ENCODE measurements at regions not wholly inside any gene's neighbourhood (a gene's known extent, or its start where the extent isn't known, plus 50 kb on each side); places are given as distances from the start of the nearest gene placed in this dataset.
"Not testable (repeated sequence)": the region's sequence is repeated elsewhere in the genome, so short reads cannot be mapped to it uniquely, and the experiment has no call there.

DNA sequence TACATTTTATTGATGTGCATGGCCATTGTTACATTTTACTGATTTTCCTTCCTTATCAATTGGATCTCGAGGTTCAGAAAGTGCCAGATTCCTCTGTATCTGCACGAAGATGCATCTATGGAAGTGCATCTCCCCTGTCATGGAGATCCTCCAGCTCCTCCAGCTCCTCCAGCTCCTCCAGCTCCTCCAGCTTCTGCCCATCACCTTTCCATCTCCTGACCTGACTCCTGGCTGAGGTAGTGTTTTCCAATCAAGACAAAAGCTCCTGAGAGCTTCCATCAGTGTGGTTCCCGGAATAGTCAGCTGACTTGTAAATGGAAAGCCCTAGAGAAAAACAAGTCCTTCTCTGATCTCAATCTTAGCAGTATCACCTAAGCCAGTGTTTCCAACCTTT is 90.8 kb upstream of the KLF6 start:
- ATAC-seq (ENCODE audit: low read depth) (no peak), DNase-seq (no peak)
- Mint-ChIP-seq H3K4me3 (peak overlapping the region; percentile 67), H3K27ac (peak overlapping the region; percentile 91), H3K4me1 (peaks cover 35% of the 10 kb centered on the region), H3K36me3 (no peaks in the 10 kb centered on the region), H3K27me3 (peaks cover 4% of the 10 kb centered on the region), H3K9me3 (no peaks in the 10 kb centered on the region)
- POLR2A ChIA-PET, result interaction anchor here (0.7 to 2.4 kb wide), 5 partner anchors 66 to 93 kb away, joined by 3 to 24 read pairs (median 5); partner anchors contain the start of gene KLF6

- H3K36me3 Mint-ChIP-seq, result no peaks in the 10 kb centered on the region
- POLR2A ChIA-PET, result interaction anchor here (0.7 to 2.4 kb wide), 10 partner anchors 9 to 92 kb away, joined by 3 to 24 read pairs (median 3); partner anchors contain the start of gene KLF6
- H3K9me3 Mint-ChIP-seq, result no peaks in the 10 kb centered on the region
- H3K27ac Mint-ChIP-seq, result peak overlapping the region; percentile 91
- peaks cover 35% of the 10 kb centered on the region for H3K4me1 Mint-ChIP-seq
- H3K27me3 Mint-ChIP-seq, result peaks cover under 1% of the 10 kb centered on the region
- DNase-seq, result no peak
- peak overlapping the region; percentile 67 for H3K4me3 Mint-ChIP-seq
- peak; percentile 68 for ATAC-seq (ENCODE audit: low read depth)
Measured at GRCh38 chr10:3874990-3875841, 90.2 kb upstream of the KLF6 start.

GRCh38 chr10:3874610-3874989 is 89.6 kb upstream of the KLF6 start:
- peak overlapping the region; percentile 91 for H3K27ac Mint-ChIP-seq
- ATAC-seq (ENCODE audit: low read depth); DNase-seq; H3K36me3 Mint-ChIP-seq; H3K9me3 Mint-ChIP-seq; H3K27me3 Mint-ChIP-seq: not testable (repeated sequence)
- peak overlapping the region; percentile 42 for H3K4me3 Mint-ChIP-seq
- POLR2A ChIA-PET, result interaction anchor here (0.7 to 2.4 kb wide), 8 partner anchors 8 to 89 kb away, joined by 3 to 24 read pairs (median 3); partner anchors contain the start of gene KLF6
- H3K4me1 Mint-ChIP-seq, result peaks cover 35% of the 10 kb centered on the region

GRCh38 chr10:3873728-3874461 is 88.9 kb upstream of the KLF6 start:
- DNase-seq (no peak), ATAC-seq (ENCODE audit: low read depth) (no peak)
- peaks cover 5% of the 10 kb centered on the region for H3K36me3 Mint-ChIP-seq
- H3K27ac Mint-ChIP-seq, result peak overlapping the region; percentile 28
- no peaks in the 10 kb centered on the region for H3K27me3 Mint-ChIP-seq
- H3K4me1 Mint-ChIP-seq, result peaks cover 40% of the 10 kb centered on the region
- POLR2A ChIA-PET, result interaction anchor here (1.0 to 2.4 kb wide), 3 partner anchors 74 to 89 kb away, joined by 3 to 24 read pairs (median 11); partner anchors contain the start of gene KLF6
- H3K4me3 Mint-ChIP-seq, result no peak overlapping the region
- no peaks in the 10 kb centered on the region for H3K9me3 Mint-ChIP-seq

- no peak overlapping the region for H3K4me3 Mint-ChIP-seq
- POLR2A ChIA-PET, result interaction anchor here (2.0 kb wide), 1 partner anchor 88 kb away, joined by 11 read pairs; the partner anchor contains the start of gene KLF6
- no peak overlapping the region for H3K27ac Mint-ChIP-seq
Measured at GRCh38 chr10:3872712-3873329, 87.8 kb upstream of the KLF6 start.

GRCh38 chr10:3871424-3871996 is 86.5 kb upstream of the KLF6 start:
- H3K4me3 Mint-ChIP-seq, result no peak overlapping the region
- ATAC-seq (ENCODE audit: low read depth) (no peak), DNase-seq (no peak)
- POLR2A ChIA-PET, result interaction anchor here (1.9 kb wide), 1 partner anchor 86 kb away, joined by 5 read pairs; the partner anchor contains the start of gene KLF6
- H3K9me3 Mint-ChIP-seq, result no peaks in the 10 kb centered on the region
- peaks cover 9% of the 10 kb centered on the region for H3K36me3 Mint-ChIP-seq
- no peak overlapping the region for H3K27ac Mint-ChIP-seq
- H3K27me3 Mint-ChIP-seq, result no peaks in the 10 kb centered on the region
- peaks cover 45% of the 10 kb centered on the region for H3K4me1 Mint-ChIP-seq

More at GRCh38 chr10:3872712-3873329, 87.8 kb upstream of the KLF6 start:
- no peak for ATAC-seq (ENCODE audit: low read depth)
- peaks cover 45% of the 10 kb centered on the region for H3K4me1 Mint-ChIP-seq
- no peaks in the 10 kb centered on the region for H3K27me3 Mint-ChIP-seq
- no peaks in the 10 kb centered on the region for H3K9me3 Mint-ChIP-seq
- DNase-seq, result no peak
- peaks cover 9% of the 10 kb centered on the region for H3K36me3 Mint-ChIP-seq

DNA sequence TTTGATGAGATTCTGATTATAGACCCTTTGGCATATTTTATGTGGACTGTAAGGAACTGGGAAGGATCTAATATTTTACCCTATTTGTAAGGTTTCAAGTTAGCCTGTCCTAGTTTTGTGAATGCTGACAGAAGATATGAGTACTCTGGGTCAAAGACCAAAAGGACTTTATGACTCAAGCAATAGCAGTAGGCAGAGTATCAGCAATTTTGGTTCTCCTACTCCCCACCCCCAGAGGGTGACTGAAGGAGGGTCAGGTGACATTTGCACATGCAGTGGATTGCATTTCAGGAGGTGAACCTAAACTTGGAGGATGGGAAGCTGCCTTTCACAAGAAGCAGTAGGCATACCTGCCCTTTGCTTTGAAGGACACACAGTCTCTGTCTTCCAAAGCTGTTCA is 84.0 kb upstream of the KLF6 start:
- no peak overlapping the region for H3K4me3 Mint-ChIP-seq
- H3K4me1 Mint-ChIP-seq, result peaks cover 37% of the 10 kb centered on the region
- peaks cover 10% of the 10 kb centered on the region for H3K36me3 Mint-ChIP-seq
- H3K27me3 Mint-ChIP-seq, result no peaks in the 10 kb centered on the region
- POLR2A ChIA-PET, result interaction anchor here (0.6 kb wide), 1 partner anchor 361 kb away, joined by 3 read pairs; no protein-coding TSS in a partner anchor
- DNase-seq (no peak), ATAC-seq (ENCODE audit: low read depth) (no peak)
- H3K27ac Mint-ChIP-seq, result no peak overlapping the region
- peaks cover 4% of the 10 kb centered on the region for H3K9me3 Mint-ChIP-seq

GRCh38 chr10:3868271-3868664 is 83.3 kb upstream of the KLF6 start:
- POLR2A ChIA-PET, result no interaction called here
- Mint-ChIP-seq H3K36me3 (peaks cover 11% of the 10 kb centered on the region), H3K27ac (no peak overlapping the region), H3K27me3 (no peaks in the 10 kb centered on the region), H3K4me1 (peaks cover 33% of the 10 kb centered on the region), H3K9me3 (peaks cover 4% of the 10 kb centered on the region), H3K4me3 (no peak overlapping the region)
- ATAC-seq (ENCODE audit: low read depth), result no peak
- DNase-seq, result no peak

DNA sequence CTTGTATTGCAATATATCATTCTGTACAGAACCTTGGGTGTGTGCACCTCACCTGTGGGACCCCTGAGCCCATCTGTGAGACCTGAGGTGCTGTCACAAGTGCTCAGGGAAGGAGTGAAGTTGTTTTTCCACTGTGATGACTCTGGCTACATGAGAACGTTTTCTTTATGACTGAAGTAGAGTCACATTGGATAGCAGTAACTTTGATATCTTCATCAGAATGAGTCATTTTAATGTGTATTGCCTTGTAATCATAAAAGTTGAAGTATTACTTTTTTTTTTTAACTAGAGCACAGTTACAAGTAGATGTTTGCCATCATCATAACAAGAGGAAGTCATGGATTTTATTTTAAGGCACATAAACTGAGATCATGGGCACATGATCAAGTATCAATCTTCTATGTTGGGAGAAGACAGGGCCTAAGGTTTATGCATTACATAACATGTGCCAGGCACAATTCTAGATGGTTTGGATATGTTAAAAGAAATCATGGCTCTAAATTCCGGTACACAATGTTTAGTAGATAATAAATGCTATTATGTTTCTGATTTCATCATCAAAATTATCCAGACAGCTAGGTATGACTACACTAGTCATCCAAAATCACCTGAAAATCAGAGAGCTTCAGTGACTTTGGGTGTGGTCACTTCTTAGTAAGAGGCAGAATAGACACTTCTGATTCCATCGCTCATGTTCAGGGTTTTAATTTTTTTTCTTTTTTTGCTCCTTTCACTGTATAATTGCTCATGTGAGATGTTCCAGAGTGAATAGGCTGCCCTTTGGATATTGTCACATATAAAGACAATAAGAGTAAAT is 82.7 kb upstream of the KLF6 start:
- POLR2A ChIA-PET, result interaction anchor here (1.9 kb wide), 1 partner anchor 7 kb away, joined by 8 read pairs; no protein-coding TSS in a partner anchor
- no peak for DNase-seq
- Mint-ChIP-seq H3K4me3 (no peak overlapping the region), H3K9me3 (peaks cover 4% of the 10 kb centered on the region), H3K27ac (no peak overlapping the region), H3K27me3 (no peaks in the 10 kb centered on the region), H3K4me1 (peaks cover 29% of the 10 kb centered on the region), H3K36me3 (peaks cover 11% of the 10 kb centered on the region)
- ATAC-seq (ENCODE audit: low read depth), result peak; percentile 43

DNA sequence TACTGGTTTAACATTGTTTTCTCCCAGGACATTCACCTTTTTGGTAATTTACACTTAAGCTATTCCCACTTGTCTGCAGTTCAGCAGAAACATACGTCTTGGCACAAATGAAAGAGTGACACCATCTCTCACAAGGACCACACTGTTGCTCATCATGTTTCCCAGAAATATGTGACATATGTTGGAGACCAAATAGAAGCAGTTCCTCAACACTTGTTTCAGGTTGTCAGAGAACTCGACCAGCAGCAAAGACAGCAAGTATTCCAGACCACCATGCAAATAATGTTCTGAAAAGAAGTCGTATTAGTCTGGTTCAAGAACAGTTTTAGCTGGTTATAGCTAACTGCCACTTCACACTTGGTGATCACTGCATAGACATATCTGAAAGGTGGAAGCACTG is 81.3 kb upstream of the KLF6 start:
- H3K36me3 Mint-ChIP-seq, result peaks cover 11% of the 10 kb centered on the region
- no peaks in the 10 kb centered on the region for H3K27me3 Mint-ChIP-seq
- H3K9me3 Mint-ChIP-seq, result peaks cover 4% of the 10 kb centered on the region
- POLR2A ChIA-PET, result interaction anchor here (0.9 to 2.2 kb wide), 4 partner anchors 9 to 81 kb away, joined by 3 to 14 read pairs (median 6); partner anchors contain the start of gene KLF6
- H3K4me1 Mint-ChIP-seq, result peaks cover 22% of the 10 kb centered on the region
- H3K4me3 Mint-ChIP-seq, result no peak overlapping the region
- ATAC-seq (ENCODE audit: low read depth), result peak; percentile 34
- no peak for DNase-seq
- peak overlapping the region; percentile 28 for H3K27ac Mint-ChIP-seq

- Mint-ChIP-seq H3K36me3 (peaks cover 11% of the 10 kb centered on the region), H3K9me3 (peaks cover 4% of the 10 kb centered on the region), H3K4me3 (no peak overlapping the region), H3K27me3 (no peaks in the 10 kb centered on the region), H3K4me1 (peaks cover 22% of the 10 kb centered on the region), H3K27ac (no peak overlapping the region)
- POLR2A ChIA-PET, result interaction anchor here (0.7 to 2.2 kb wide), 7 partner anchors 9 to 82 kb away, joined by 3 to 14 read pairs (median 4); partner anchors contain the start of gene KLF6
- ATAC-seq (ENCODE audit: low read depth), result no peak
- DNase-seq, result no peak
Measured at GRCh38 chr10:3865565-3865964, 80.6 kb upstream of the KLF6 start.

- H3K36me3 Mint-ChIP-seq, result peaks cover 2% of the 10 kb centered on the region
- no peak overlapping the region for H3K27ac Mint-ChIP-seq
- POLR2A ChIA-PET, result interaction anchor here (1.2 kb wide), 1 partner anchor 76 kb away, joined by 3 read pairs; the partner anchor contains the start of gene KLF6
- ATAC-seq (ENCODE audit: low read depth) (no peak), DNase-seq (no peak)
- peaks cover 10% of the 10 kb centered on the region for H3K4me1 Mint-ChIP-seq
- H3K27me3 Mint-ChIP-seq, result no peaks in the 10 kb centered on the region
- H3K9me3 Mint-ChIP-seq, result peaks cover 4% of the 10 kb centered on the region
- H3K4me3 Mint-ChIP-seq, result no peak overlapping the region
Measured at GRCh38 chr10:3861795-3862194, 76.8 kb upstream of the KLF6 start.
